ENCODE measurements at regions not wholly inside any gene's neighbourhood (a gene's known extent, or its start where the extent isn't known, plus 50 kb on each side); places are given as distances from the start of the nearest gene placed in this dataset.

GRCh38 chr6:119716668-119717270 lies 367.2 kb upstream of the MAN1A1 start:
- Mint-ChIP-seq H3K27ac (ENCODE audit: unreplicated experiment) (no peak overlapping the region), H3K36me3 (ENCODE audit: low read depth) (no peaks in the 10 kb centered on the region), H3K27me3 (ENCODE audit: low read depth) (peaks cover 13% of the 10 kb centered on the region), H3K4me3 (ENCODE audit: unreplicated experiment) (no peak overlapping the region), H3K4me1 (ENCODE audit: low read depth) (no peaks in the 10 kb centered on the region), H3K9me3 (ENCODE audit: low read depth) (no peaks in the 10 kb centered on the region)
- no peak for DNase-seq (ENCODE audit: low spot score)
- no peak for TF ChIP-seq CTCF (IDR thresholded peaks at IDR 0.05)

GRCh38 chr6:119713903-119714302 lies 364.3 kb upstream of the MAN1A1 start:
- Mint-ChIP-seq H3K4me1 (ENCODE audit: low read depth) (no peaks in the 10 kb centered on the region), H3K27ac (ENCODE audit: unreplicated experiment) (no peak overlapping the region), H3K4me3 (ENCODE audit: unreplicated experiment) (no peak overlapping the region), H3K36me3 (ENCODE audit: low read depth) (no peaks in the 10 kb centered on the region), H3K9me3 (ENCODE audit: low read depth) (no peaks in the 10 kb centered on the region), H3K27me3 (ENCODE audit: low read depth) (peaks cover 11% of the 10 kb centered on the region)
- DNase-seq (ENCODE audit: low spot score) = no peak
- no peak for TF ChIP-seq CTCF (IDR thresholded peaks at IDR 0.05)

- no peaks in the 10 kb centered on the region for H3K36me3 Mint-ChIP-seq (ENCODE audit: low read depth)
These were observed 337.1 kb upstream of the MAN1A1 start for GRCh38 chr6:119686644-119687043.

GRCh38 chr6:119686240-119686639 lies 336.7 kb upstream of the MAN1A1 start:
- no peak for DNase-seq (ENCODE audit: low spot score)
- Mint-ChIP-seq H3K36me3 (ENCODE audit: low read depth) (no peaks in the 10 kb centered on the region), H3K4me1 (ENCODE audit: low read depth) (peaks cover 3% of the 10 kb centered on the region), H3K9me3 (ENCODE audit: low read depth) (no peaks in the 10 kb centered on the region), H3K4me3 (ENCODE audit: unreplicated experiment) (no peak overlapping the region), H3K27ac (ENCODE audit: unreplicated experiment) (no peak overlapping the region), H3K27me3 (ENCODE audit: low read depth) (peaks cover 23% of the 10 kb centered on the region)
- no peak for TF ChIP-seq CTCF (IDR thresholded peaks at IDR 0.05)

More at GRCh38 chr6:119686644-119687043, 337.1 kb upstream of the MAN1A1 start:
- Mint-ChIP-seq H3K27me3 (ENCODE audit: low read depth) (peaks cover 25% of the 10 kb centered on the region), H3K9me3 (ENCODE audit: low read depth) (no peaks in the 10 kb centered on the region), H3K27ac (ENCODE audit: unreplicated experiment) (no peak overlapping the region), H3K4me1 (ENCODE audit: low read depth) (peaks cover 3% of the 10 kb centered on the region), H3K4me3 (ENCODE audit: unreplicated experiment) (no peak overlapping the region)
- no peak for DNase-seq (ENCODE audit: low spot score)
- no peak for TF ChIP-seq CTCF (IDR thresholded peaks at IDR 0.05)

- Mint-ChIP-seq H3K4me3 (ENCODE audit: unreplicated experiment) (no peak overlapping the region), H3K27me3 (ENCODE audit: low read depth) (peaks cover 15% of the 10 kb centered on the region), H3K36me3 (ENCODE audit: low read depth) (no peaks in the 10 kb centered on the region), H3K9me3 (ENCODE audit: low read depth) (no peaks in the 10 kb centered on the region), H3K4me1 (ENCODE audit: low read depth) (peaks cover 3% of the 10 kb centered on the region), H3K27ac (ENCODE audit: unreplicated experiment) (no peak overlapping the region)
- TF ChIP-seq CTCF (IDR thresholded peaks at IDR 0.05) = no peak
- DNase-seq (ENCODE audit: low spot score) = no peak
These were observed 334.1 kb upstream of the MAN1A1 start for GRCh38 chr6:119683671-119684070.

Measured in chondrocyte (in vitro differentiated cells).